ENCODE measurements at regions not wholly inside any gene's neighbourhood (a gene's known extent, or its start where the extent isn't known, plus 50 kb on each side); places are given as distances from the start of the nearest gene placed in this dataset.

DNA sequence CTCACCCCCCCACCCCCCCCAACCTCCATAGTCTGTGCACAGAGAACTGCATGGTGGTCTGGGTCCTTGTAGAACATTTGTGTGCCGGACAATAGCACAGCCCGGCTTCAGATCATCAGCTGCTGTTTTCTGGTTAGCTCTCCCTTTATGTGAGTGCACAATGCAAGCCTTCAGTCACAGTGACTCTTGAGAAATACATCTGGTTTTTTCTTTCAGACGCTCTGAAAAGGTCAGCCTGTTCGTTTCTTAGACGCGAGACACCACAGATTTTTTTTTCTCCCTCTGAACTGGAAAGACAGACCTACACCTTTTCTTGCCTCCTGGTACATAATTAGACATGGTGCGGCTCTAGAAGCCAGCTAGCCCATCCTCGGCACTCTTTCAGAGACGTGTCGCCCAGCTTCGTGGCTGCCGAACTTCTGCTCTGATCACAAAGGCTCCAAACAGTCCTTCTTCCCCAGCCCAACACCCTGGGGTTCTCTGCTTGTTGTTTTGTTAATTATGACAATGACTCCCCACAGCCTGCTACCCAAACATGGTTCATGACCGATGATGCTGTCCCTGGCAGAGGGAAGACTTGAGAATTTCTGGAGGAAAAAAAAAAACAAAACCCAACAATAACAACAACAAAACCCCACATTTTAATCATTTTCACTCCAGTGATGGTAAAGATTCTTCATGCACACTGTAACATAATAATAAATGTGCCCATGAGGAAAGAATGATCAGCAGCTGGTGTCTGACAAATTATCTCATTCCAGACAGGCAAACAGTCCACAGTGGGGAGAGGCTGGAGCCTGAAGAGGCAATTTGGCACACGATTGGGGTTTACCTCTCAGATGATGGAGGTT, 241.4 kb upstream of the ZNF462 start:
- Histone ChIP-seq H3F3A (ENCODE audit: insufficient read depth, low read length, poor library complexity, severe bottlenecking) (no peaks in the 10 kb centered on the region), H2AFZ (ENCODE audit: low read depth, low read length) (no peak overlapping the region), H3K4me2 (ENCODE audit: low read length) (no peak overlapping the region), H3K79me2 (replicated peaks; ENCODE audit: insufficient read depth, low read length) (no peaks in the 10 kb centered on the region), H3K9ac (ENCODE audit: low read length) (no peak overlapping the region), H3K4me3 (ENCODE audit: low read length) (no peak overlapping the region), H3K27ac (ENCODE audit: low read length) (no peak overlapping the region), H3K36me3 (ENCODE audit: insufficient read depth, low read length) (no peaks in the 10 kb centered on the region), H3K27me3 (ENCODE audit: insufficient read depth, low read depth, low read length) (no peaks in the 10 kb centered on the region), H4K20me1 (ENCODE audit: insufficient read depth) (no peaks in the 10 kb centered on the region), H3K9me3 (ENCODE audit: low read length) (no peaks in the 10 kb centered on the region), H3K9me2 (ENCODE audit: insufficient read depth, low read length) (no peaks in the 10 kb centered on the region)
- no peak for TF ChIP-seq EZH2 (IDR thresholded peaks at IDR 0.05; ENCODE audit: borderline replicate concordance, insufficient read depth, low read length, poor library complexity, severe bottlenecking)
- no peak for TF ChIP-seq POLR2AphosphoS5 (IDR thresholded peaks at IDR 0.05)
- TF ChIP-seq EP300 (conservative IDR thresholded peaks at IDR 0.05; ENCODE audit: poor library complexity, severe bottlenecking), result no peak
- no peak for TF ChIP-seq CTCF (IDR thresholded peaks at IDR 0.05; ENCODE audit: poor library complexity, severe bottlenecking)
- TF ChIP-seq TAF1 (IDR thresholded peaks at IDR 0.05; ENCODE audit: low read depth), result no peak
- TF ChIP-seq MXI1 (conservative IDR thresholded peaks at IDR 0.05; ENCODE audit: poor library complexity, severe bottlenecking), result no peak
- no peak for TF ChIP-seq REST (IDR thresholded peaks at IDR 0.05; ENCODE audit: borderline replicate concordance)
- TF ChIP-seq SMC3 (conservative IDR thresholded peaks at IDR 0.05; ENCODE audit: poor library complexity), result no peak

DNA sequence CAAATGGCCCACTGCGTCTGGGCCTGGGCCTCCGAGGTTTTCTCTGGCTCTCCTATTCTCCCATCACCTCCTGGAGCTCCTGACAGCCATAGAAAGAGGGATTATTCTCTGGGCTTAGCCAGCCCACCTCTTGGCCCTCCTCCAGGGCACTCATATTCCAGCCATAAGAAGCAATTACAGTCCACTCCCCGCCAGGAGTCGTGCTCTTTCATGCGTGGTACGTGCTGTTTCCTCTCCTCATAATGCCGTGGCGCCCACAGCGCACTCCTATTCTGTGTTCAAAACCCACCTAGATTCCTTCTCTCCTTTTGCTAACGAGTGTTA, 240.8 kb upstream of the ZNF462 start:
- Histone ChIP-seq H3K9ac (ENCODE audit: low read length) (no peak overlapping the region), H3K36me3 (ENCODE audit: insufficient read depth, low read length) (no peaks in the 10 kb centered on the region), H3K79me2 (replicated peaks; ENCODE audit: insufficient read depth, low read length) (no peaks in the 10 kb centered on the region), H3K9me2 (ENCODE audit: insufficient read depth, low read length) (no peaks in the 10 kb centered on the region), H3K27me3 (ENCODE audit: insufficient read depth, low read depth, low read length) (no peaks in the 10 kb centered on the region), H3K4me2 (ENCODE audit: low read length) (no peak overlapping the region), H4K20me1 (ENCODE audit: insufficient read depth) (no peaks in the 10 kb centered on the region), H2AFZ (ENCODE audit: low read depth, low read length) (no peak overlapping the region), H3K27ac (ENCODE audit: low read length) (no peak overlapping the region), H3K4me3 (ENCODE audit: low read length) (no peak overlapping the region), H3K9me3 (ENCODE audit: low read length) (no peaks in the 10 kb centered on the region), H3F3A (ENCODE audit: insufficient read depth, low read length, poor library complexity, severe bottlenecking) (no peaks in the 10 kb centered on the region)
- TF ChIP-seq POLR2AphosphoS5 (IDR thresholded peaks at IDR 0.05), result no peak
- TF ChIP-seq REST (IDR thresholded peaks at IDR 0.05; ENCODE audit: borderline replicate concordance), result no peak
- TF ChIP-seq RAD21 (conservative IDR thresholded peaks at IDR 0.05), result no peak
- TF ChIP-seq SMC3 (conservative IDR thresholded peaks at IDR 0.05; ENCODE audit: poor library complexity), result no peak
- no peak for TF ChIP-seq CTCF (IDR thresholded peaks at IDR 0.05; ENCODE audit: poor library complexity, severe bottlenecking)
- no peak for TF ChIP-seq TAF1 (IDR thresholded peaks at IDR 0.05; ENCODE audit: low read depth)
- no peak for TF ChIP-seq MXI1 (conservative IDR thresholded peaks at IDR 0.05; ENCODE audit: poor library complexity, severe bottlenecking)
- no peak for TF ChIP-seq EZH2 (IDR thresholded peaks at IDR 0.05; ENCODE audit: borderline replicate concordance, insufficient read depth, low read length, poor library complexity, severe bottlenecking)
- TF ChIP-seq EP300 (conservative IDR thresholded peaks at IDR 0.05; ENCODE audit: poor library complexity, severe bottlenecking), result no peak

Data from neural cell (in vitro differentiated cells).